ENCODE measurements at regions not wholly inside any gene's neighbourhood (a gene's known extent, or its start where the extent isn't known, plus 50 kb on each side); places are given as distances from the start of the nearest gene placed in this dataset.

- H3K27ac ChIP-seq (ENCODE audit: low read depth), result no peak overlapping the region
- H3K27me3 Mint-ChIP-seq (ENCODE audit: insufficient read depth, low read depth, poor library complexity), result no peaks in the 10 kb centered on the region
- TF ChIP-seq ZNF114 (CRISPR knock-in tag; IDR thresholded peaks at IDR 0.05), result no peak
- TF ChIP-seq NANOG (IDR thresholded peaks at IDR 0.05; ENCODE audit: borderline replicate concordance), result no peak
- TF ChIP-seq ETS1 (IDR thresholded peaks at IDR 0.05), result no peak
- no peak for TF ChIP-seq JUNB (IDR thresholded peaks at IDR 0.05; ENCODE audit: unreplicated experiment)
- TF ChIP-seq REST (IDR thresholded peaks at IDR 0.05; ENCODE audit: unreplicated experiment), result no peak
- no peak for TF ChIP-seq EZH2phosphoT487 (IDR thresholded peaks at IDR 0.05; ENCODE audit: unreplicated experiment)
- no peak for TF ChIP-seq ZNF462 (CRISPR knock-in tag; IDR thresholded peaks at IDR 0.05)
- no peak for TF ChIP-seq ZNF331 (CRISPR knock-in tag; IDR thresholded peaks at IDR 0.05; ENCODE audit: low read depth)
- TF ChIP-seq STAT1 (IDR thresholded peaks at IDR 0.05; ENCODE audit: unreplicated experiment), result no peak
- no peak for TF ChIP-seq EZH2 (IDR thresholded peaks at IDR 0.05; ENCODE audit: low read depth, unreplicated experiment)
- no peak for TF ChIP-seq POLR2AphosphoS5 (IDR thresholded peaks at IDR 0.05; ENCODE audit: low read depth)
- no peak overlapping the region for H3K4me2 ChIP-seq
- peaks cover 28% of the 10 kb centered on the region for H3K4me1 Mint-ChIP-seq
- DNase-seq (ENCODE audit: low spot score) (no peak), ATAC-seq (no peak)
- H3K4me1 ChIP-seq (ENCODE audit: insufficient read depth), result peaks cover 19% of the 10 kb centered on the region; the same call in 1 of the 2 replicates
- H3F3A ChIP-seq (replicated peaks; ENCODE audit: low read depth), result no peaks in the 10 kb centered on the region
- no peaks in the 10 kb centered on the region for H3K36me3 Mint-ChIP-seq (ENCODE audit: low read depth)
- no peaks in the 10 kb centered on the region for H3K27me3 ChIP-seq (ENCODE audit: insufficient read depth)
- no peaks in the 10 kb centered on the region for H3K9me2 ChIP-seq (ENCODE audit: insufficient read depth)
- H4K20me1 ChIP-seq (replicated peaks; ENCODE audit: insufficient read depth), result no peaks in the 10 kb centered on the region
- H3K4me3 Mint-ChIP-seq, result no peak overlapping the region
- H3K27ac Mint-ChIP-seq, result no peak overlapping the region
- no peak overlapping the region for H3K4me3 ChIP-seq
- H3K36me3 ChIP-seq (ENCODE audit: insufficient read depth), result no peaks in the 10 kb centered on the region
- 0 out of 2 replicates have a peak overlapping the region, but pooled peaks have one; percentile 74 for H2AFZ ChIP-seq
- no peaks in the 10 kb centered on the region for H3K79me2 ChIP-seq (replicated peaks; ENCODE audit: insufficient read depth)
- no peaks in the 10 kb centered on the region for H3K9me3 Mint-ChIP-seq
These were observed 314.1 kb upstream of the TGFBR2 start for GRCh38 chr3:30292192-30292893.

Data from GM23338 (cell line).